ENCODE measurements at regions not wholly inside any gene's neighbourhood (a gene's known extent, or its start where the extent isn't known, plus 50 kb on each side); places are given as distances from the start of the nearest gene placed in this dataset.
"Not testable (repeated sequence)": the region's sequence is repeated elsewhere in the genome, so short reads cannot be mapped to it uniquely, and the experiment has no call there.

GRCh38 chr5:14942212-14942611 is 70.6 kb upstream of the ANKH start:
- DNase-seq (ENCODE audit: low spot score) = no peak

GRCh38 chr5:14937254-14937653 is 65.7 kb upstream of the ANKH start:
- DNase-seq (ENCODE audit: low spot score) = no peak

- no peak for DNase-seq (ENCODE audit: low spot score)
Measured at GRCh38 chr5:14936588-14936987, 65.0 kb upstream of the ANKH start.

- no peak for DNase-seq (ENCODE audit: low spot score)
Measured at GRCh38 chr5:14935341-14935740, 63.8 kb upstream of the ANKH start.

- DNase-seq (ENCODE audit: low spot score) = no peak
Measured at GRCh38 chr5:14932902-14933469, 61.4 kb upstream of the ANKH start.

- no peak for DNase-seq (ENCODE audit: low spot score)
Measured at GRCh38 chr5:14930486-14930885, 58.9 kb upstream of the ANKH start.

- DNase-seq (ENCODE audit: low spot score) = no peak
Measured at GRCh38 chr5:14929293-14930065, 57.9 kb upstream of the ANKH start.

GRCh38 chr5:14928661-14929060 is 57.1 kb upstream of the ANKH start:
- DNase-seq (ENCODE audit: low spot score) = no peak

- no peak for DNase-seq (ENCODE audit: low spot score)
Measured at GRCh38 chr5:14925326-14925725, 53.7 kb upstream of the ANKH start.

GRCh38 chr5:14922952-14923351 is 51.4 kb upstream of the ANKH start:
- not testable (repeated sequence) for DNase-seq (ENCODE audit: low spot score)

GRCh38 chr5:14922456-14922855 is 50.9 kb upstream of the ANKH start:
- DNase-seq (ENCODE audit: low spot score) = no peak

All from hematopoietic multipotent progenitor cell treated with erythropoietin and hydrocortisone succinate and interleukin-3 and kit ligand, for 15 days (in vitro differentiated cells).